ENCODE measurements at regions not wholly inside any gene's neighbourhood (a gene's known extent, or its start where the extent isn't known, plus 50 kb on each side); places are given as distances from the start of the nearest gene placed in this dataset.

DNA sequence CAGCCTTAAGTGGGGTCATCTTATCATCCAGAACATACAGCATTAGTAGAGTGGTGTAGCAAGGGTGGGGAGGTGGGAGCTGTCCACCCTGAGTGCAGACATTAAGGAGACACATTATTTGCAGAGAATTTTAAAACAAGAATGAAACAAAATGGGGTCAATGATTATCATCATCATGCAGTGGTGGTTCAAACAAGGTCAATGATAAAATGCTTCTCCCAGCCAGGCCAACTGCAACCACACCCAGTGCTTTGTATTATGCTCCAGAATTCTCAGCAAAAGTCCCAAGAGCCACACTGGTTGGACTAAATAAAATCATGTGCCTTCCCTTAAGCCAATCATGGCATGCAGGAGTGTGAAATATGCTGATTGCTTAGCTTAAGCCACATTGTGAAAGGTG, 96.7 kb upstream of the FHIT start:
- TF ChIP-seq, protein P1, sequence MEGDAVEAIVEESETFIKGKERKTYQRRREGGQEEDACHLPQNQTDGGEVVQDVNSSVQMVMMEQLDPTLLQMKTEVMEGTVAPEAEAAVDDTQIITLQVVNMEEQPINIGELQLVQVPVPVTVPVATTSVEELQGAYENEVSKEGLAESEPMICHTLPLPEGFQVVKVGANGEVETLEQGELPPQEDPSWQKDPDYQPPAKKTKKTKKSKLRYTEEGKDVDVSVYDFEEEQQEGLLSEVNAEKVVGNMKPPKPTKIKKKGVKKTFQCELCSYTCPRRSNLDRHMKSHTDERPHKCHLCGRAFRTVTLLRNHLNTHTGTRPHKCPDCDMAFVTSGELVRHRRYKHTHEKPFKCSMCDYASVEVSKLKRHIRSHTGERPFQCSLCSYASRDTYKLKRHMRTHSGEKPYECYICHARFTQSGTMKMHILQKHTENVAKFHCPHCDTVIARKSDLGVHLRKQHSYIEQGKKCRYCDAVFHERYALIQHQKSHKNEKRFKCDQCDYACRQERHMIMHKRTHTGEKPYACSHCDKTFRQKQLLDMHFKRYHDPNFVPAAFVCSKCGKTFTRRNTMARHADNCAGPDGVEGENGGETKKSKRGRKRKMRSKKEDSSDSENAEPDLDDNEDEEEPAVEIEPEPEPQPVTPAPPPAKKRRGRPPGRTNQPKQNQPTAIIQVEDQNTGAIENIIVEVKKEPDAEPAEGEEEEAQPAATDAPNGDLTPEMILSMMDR (IDR thresholded peaks at IDR 0.05), result no peak
- no peak for TF ChIP-seq POLR2AphosphoS5 (IDR thresholded peaks at IDR 0.05)
- no peak for TF ChIP-seq EP300 (IDR thresholded peaks at IDR 0.05)
- TF ChIP-seq POLR2A (IDR thresholded peaks at IDR 0.05), result no peak

Measured in stomach (tissue), 4 donors.